ACC112 (cell line): ENCODE measurements at regions not wholly inside any gene's neighbourhood (a gene's known extent, or its start where the extent isn't known, plus 50 kb on each side); places are given as distances from the start of the nearest gene placed in this dataset.

ENCODE experiments used
- H2AFZ ChIP-seq: fragments of 200-600 bp; sonication (generic); one replicate; pipeline ENCODE4 v1.6.0; 2017; ENCODE audit warnings: antibody characterized with exemption, low read length; ENCODE audit not compliant: unreplicated experiment
- H3K27ac ChIP-seq: fragments of 200-600 bp; sonication (generic); 2 replicates; pipeline ENCODE4 v1.5.1; 2014; ENCODE audit warnings: low read depth, mild to moderate bottlenecking, antibody characterized with exemption, low read length, moderate library complexity
- H3K27me3 ChIP-seq: fragments of 200-600 bp; sonication (generic); 2 replicates; pipeline ENCODE4 v1.6.1; 2014; ENCODE audit warnings: mild to moderate bottlenecking, antibody characterized with exemption, low read length, moderate library complexity, mixed read lengths; ENCODE audit not compliant: insufficient read depth
- H3K36me3 ChIP-seq: fragments of 200-600 bp; sonication (generic); 2 replicates; pipeline ENCODE4 v1.6.1; 2016; ENCODE audit warnings: mild to moderate bottlenecking, antibody characterized with exemption, low read length, moderate library complexity, mixed read lengths; ENCODE audit not compliant: insufficient read depth
- H3K4me1 ChIP-seq: fragments of 200-600 bp; sonication (generic); one replicate; pipeline ENCODE4 v1.6.1; 2016; ENCODE audit warnings: low read length, mixed read lengths; ENCODE audit not compliant: insufficient read depth, unreplicated experiment, control insufficient read depth
- H3K4me3 ChIP-seq: fragments of 200-600 bp; sonication (generic); 2 replicates; pipeline ENCODE4 v1.5.1; 2014; ENCODE audit warnings: mild to moderate bottlenecking, low read depth, low read length
- H3K79me2 ChIP-seq: fragments of 200-600 bp; sonication (generic); one replicate; pipeline ENCODE4 v1.6.0; 2016; ENCODE audit warnings: low read length; ENCODE audit not compliant: control insufficient read depth, unreplicated experiment, insufficient read depth

GRCh38 chr16:59699786-59700185 is 965.7 kb upstream of the GOT2 start:
- no peaks in the 10 kb centered on the region for H3K79me2 ChIP-seq
- peaks cover 16% of the 10 kb centered on the region for H3K4me1 ChIP-seq
- H3K27ac ChIP-seq, result no peak overlapping the region
- no peak overlapping the region for H2AFZ ChIP-seq
- no peak overlapping the region for H3K4me3 ChIP-seq
- no peaks in the 10 kb centered on the region for H3K36me3 ChIP-seq
- H3K27me3 ChIP-seq, result no peaks in the 10 kb centered on the region

- Histone ChIP-seq H2AFZ (no peak overlapping the region), H3K27me3 (no peaks in the 10 kb centered on the region), H3K27ac (peak overlapping the region; percentile 43), H3K4me3 (no peak overlapping the region), H3K4me1 (peaks cover 16% of the 10 kb centered on the region), H3K79me2 (no peaks in the 10 kb centered on the region), H3K36me3 (no peaks in the 10 kb centered on the region)
Measured at GRCh38 chr16:59698346-59699020, 964.4 kb upstream of the GOT2 start.

GRCh38 chr16:59697761-59698160 is 963.6 kb upstream of the GOT2 start:
- Histone ChIP-seq H3K4me1 (peaks cover 16% of the 10 kb centered on the region), H3K27ac (0 out of 2 replicates have a peak overlapping the region, but pooled peaks have one; percentile 43), H3K79me2 (no peaks in the 10 kb centered on the region), H3K27me3 (no peaks in the 10 kb centered on the region), H2AFZ (no peak overlapping the region), H3K4me3 (no peak overlapping the region), H3K36me3 (no peaks in the 10 kb centered on the region)

DNA sequence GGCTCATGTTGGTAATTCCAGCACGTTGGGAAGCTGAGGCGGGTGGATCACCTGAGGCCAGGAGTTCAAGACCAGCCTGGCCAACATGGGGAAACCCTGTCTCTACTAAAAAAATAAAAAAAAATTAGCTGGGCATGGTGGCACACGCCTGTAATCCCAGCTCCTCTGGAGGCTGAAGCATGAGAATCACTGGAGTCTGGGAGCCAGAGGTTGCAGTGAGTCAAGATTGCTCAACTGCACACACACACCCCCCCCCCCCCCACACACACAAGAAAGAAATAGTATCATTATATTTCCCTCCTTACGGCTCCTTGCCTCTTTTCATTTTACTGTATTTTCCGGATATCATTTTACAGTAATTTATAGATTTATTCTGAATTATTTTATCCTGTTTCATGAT is 963.1 kb upstream of the GOT2 start:
- Histone ChIP-seq H3K4me3 (no peak overlapping the region), H3K4me1 (peaks cover 16% of the 10 kb centered on the region), H3K79me2 (no peaks in the 10 kb centered on the region), H2AFZ (no peak overlapping the region), H3K36me3 (no peaks in the 10 kb centered on the region), H3K27me3 (no peaks in the 10 kb centered on the region), H3K27ac (no peak overlapping the region)

DNA sequence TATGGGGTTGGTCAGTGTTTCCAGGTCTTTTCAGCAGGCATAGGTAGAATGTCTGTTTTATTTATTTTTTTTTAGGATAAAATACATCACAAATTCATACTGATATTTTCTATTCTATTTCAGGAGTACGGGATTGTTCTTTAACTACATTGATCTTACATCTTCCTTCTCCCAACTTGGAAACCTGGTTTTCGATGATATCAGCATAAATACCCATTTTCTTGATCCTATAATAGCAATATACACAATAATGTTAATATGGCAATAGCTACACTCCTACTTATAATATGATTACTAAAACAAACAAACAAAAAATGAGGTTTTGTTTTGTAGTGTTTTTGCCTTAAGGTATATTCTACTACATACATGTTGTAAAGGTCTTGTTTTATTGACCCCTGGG is 962.4 kb upstream of the GOT2 start:
- no peak overlapping the region for H2AFZ ChIP-seq
- no peak overlapping the region for H3K27ac ChIP-seq
- no peaks in the 10 kb centered on the region for H3K36me3 ChIP-seq
- no peak overlapping the region for H3K4me3 ChIP-seq
- H3K79me2 ChIP-seq, result no peaks in the 10 kb centered on the region
- H3K4me1 ChIP-seq, result peaks cover 16% of the 10 kb centered on the region
- H3K27me3 ChIP-seq, result no peaks in the 10 kb centered on the region

DNA sequence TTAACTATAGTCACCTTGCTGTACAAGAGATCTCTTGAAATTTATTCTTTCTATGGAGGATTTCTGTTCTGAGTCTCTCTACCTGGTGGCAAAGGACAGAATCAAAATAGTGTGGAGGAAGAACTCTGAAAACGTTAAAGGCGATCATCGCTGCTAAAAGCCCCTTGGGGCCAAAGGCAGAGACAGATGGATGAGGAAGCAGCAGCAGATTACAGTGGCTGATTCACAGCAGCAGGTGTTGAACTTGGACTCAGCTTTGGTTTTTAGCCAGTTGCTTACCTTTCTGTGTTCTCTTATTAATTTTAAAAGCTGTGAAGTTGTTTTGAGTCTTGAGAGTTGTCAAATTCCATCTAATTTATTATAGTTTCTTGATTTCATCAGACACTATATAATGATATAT is 956.1 kb upstream of the GOT2 start:
- Histone ChIP-seq H2AFZ (no peak overlapping the region), H3K4me1 (no peaks in the 10 kb centered on the region), H3K27me3 (no peaks in the 10 kb centered on the region), H3K27ac (no peak overlapping the region), H3K36me3 (no peaks in the 10 kb centered on the region), H3K4me3 (no peak overlapping the region), H3K79me2 (no peaks in the 10 kb centered on the region)

DNA sequence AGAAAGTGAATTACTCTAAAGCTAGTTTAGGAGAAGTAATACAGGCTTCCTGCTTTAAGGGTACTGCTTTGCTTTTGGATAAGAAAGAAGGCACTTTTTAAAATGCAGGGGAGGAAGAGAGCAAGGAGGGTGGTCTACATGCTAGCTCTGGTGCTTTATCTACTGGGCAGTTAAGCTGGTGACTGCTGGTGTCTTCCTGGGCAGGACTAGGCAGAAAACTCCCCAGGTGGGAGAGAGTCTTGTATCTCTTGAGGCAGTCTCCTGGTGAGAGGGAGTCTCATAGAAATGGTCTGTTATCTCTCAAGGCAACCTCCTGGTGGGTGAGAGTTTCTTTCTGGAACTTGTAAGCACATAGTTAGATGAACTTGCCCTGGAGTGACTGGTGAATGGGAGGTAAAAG is 953.9 kb upstream of the GOT2 start:
- Histone ChIP-seq H3K27ac (no peak overlapping the region), H3K79me2 (no peaks in the 10 kb centered on the region), H3K36me3 (no peaks in the 10 kb centered on the region), H3K4me1 (no peaks in the 10 kb centered on the region), H2AFZ (no peak overlapping the region), H3K27me3 (no peaks in the 10 kb centered on the region), H3K4me3 (no peak overlapping the region)

DNA sequence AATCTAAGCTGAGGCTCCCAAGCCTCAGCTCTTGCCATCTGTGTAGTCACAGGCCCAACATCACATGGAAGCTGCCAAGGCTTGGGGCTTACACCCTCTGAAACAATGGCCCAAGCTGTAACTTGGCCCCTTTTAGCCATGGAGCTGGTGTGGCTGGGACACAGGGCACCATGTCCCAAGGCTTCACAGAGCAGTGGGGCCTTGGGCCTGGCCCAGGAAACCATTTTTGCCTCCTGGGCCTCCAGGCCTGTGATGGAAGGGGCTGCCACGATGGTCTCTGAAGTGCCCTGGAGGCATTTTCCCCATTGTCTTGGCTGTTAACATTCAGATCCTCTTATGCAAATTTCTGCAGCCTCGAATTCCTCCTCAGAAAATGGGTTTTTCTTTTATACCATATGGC is 952.3 kb upstream of the GOT2 start:
- Histone ChIP-seq H2AFZ (no peak overlapping the region), H3K4me1 (no peaks in the 10 kb centered on the region), H3K36me3 (no peaks in the 10 kb centered on the region), H3K79me2 (no peaks in the 10 kb centered on the region), H3K4me3 (no peak overlapping the region), H3K27ac (no peak overlapping the region), H3K27me3 (no peaks in the 10 kb centered on the region)

- no peaks in the 10 kb centered on the region for H3K36me3 ChIP-seq
- no peak overlapping the region for H3K27ac ChIP-seq
- no peaks in the 10 kb centered on the region for H3K79me2 ChIP-seq
- no peak overlapping the region for H2AFZ ChIP-seq
- no peaks in the 10 kb centered on the region for H3K27me3 ChIP-seq
- no peaks in the 10 kb centered on the region for H3K4me1 ChIP-seq
- no peak overlapping the region for H3K4me3 ChIP-seq
Measured at GRCh38 chr16:59684911-59685310, 950.8 kb upstream of the GOT2 start.

DNA sequence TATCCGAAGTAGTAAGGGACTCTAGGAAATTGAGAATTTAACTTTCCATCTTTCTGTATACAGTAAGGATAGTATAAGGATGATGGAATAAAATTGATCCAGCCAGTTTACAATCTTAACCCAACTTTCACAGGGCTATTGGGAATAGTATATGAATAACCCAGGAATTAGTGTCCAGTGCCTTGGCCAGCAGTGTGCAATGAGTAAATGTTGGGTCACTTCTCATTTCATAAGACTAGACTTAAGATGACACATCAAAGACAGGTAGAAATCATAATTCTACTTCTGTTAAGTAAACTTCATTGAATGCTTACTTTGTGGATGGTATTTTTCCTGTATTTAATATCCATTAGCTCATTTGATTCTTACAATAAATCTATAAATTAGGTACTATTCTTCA is 949.6 kb upstream of the GOT2 start:
- Histone ChIP-seq H3K27me3 (no peaks in the 10 kb centered on the region), H3K27ac (no peak overlapping the region), H3K4me3 (no peak overlapping the region), H2AFZ (no peak overlapping the region), H3K36me3 (no peaks in the 10 kb centered on the region), H3K79me2 (no peaks in the 10 kb centered on the region), H3K4me1 (no peaks in the 10 kb centered on the region)

DNA sequence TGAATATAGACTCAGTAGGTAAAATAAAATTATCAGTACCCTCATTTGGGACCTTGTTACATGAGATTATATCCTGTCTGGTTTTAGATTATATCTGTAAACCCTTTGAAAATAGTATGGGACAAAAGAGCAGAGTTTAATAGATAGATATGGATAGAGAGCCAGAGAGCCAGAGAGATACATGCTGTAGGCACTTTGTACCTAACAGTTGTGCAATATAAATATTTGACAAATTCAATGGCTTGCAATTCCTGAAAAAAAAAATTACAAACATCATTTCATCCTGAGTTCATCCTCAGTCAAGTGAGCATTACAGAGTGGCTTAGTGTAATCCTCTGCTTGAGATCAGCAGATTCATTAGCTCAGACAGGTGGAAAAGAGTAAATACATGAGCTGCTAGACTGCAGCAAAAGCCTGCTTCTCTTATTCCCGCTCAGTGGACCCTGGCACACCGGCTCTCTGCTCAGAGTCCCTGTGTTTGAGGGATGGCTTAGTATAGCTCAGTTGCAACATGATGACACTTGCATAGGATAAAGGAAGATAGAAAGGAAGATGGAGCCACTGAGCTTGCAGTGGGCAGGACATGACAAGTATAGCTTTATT is 931.6 kb upstream of the GOT2 start:
- no peak overlapping the region for H2AFZ ChIP-seq
- peaks cover 3% of the 10 kb centered on the region for H3K4me1 ChIP-seq
- no peaks in the 10 kb centered on the region for H3K36me3 ChIP-seq
- no peaks in the 10 kb centered on the region for H3K79me2 ChIP-seq
- no peak overlapping the region for H3K27ac ChIP-seq
- H3K27me3 ChIP-seq, result no peaks in the 10 kb centered on the region
- H3K4me3 ChIP-seq, result no peak overlapping the region
